PC-3 (cell line): ENCODE measurements at regions not wholly inside any gene's neighbourhood (a gene's known extent, or its start where the extent isn't known, plus 50 kb on each side); places are given as distances from the start of the nearest gene placed in this dataset.

Experiments
- EZH2 ChIP-seq: fragments of 300-600 bp; sonication (generic); IDR thresholded peaks from one replicate; pipeline ENCODE4 v1.6.1; 2017; ENCODE audit warnings: antibody characterized with exemption, mild to moderate bottlenecking, low read length; ENCODE audit not compliant: unreplicated experiment
- TF ChIP-seq, protein P1 (sequence below): fragments of 300-600 bp; sonication (generic); conservative IDR thresholded peaks from 2 replicates; pipeline ENCODE4 v1.5.1; 2017; ENCODE audit warnings: antibody characterized with exemption, low read depth, mild to moderate bottlenecking, low read length

- TF ChIP-seq, protein P1, sequence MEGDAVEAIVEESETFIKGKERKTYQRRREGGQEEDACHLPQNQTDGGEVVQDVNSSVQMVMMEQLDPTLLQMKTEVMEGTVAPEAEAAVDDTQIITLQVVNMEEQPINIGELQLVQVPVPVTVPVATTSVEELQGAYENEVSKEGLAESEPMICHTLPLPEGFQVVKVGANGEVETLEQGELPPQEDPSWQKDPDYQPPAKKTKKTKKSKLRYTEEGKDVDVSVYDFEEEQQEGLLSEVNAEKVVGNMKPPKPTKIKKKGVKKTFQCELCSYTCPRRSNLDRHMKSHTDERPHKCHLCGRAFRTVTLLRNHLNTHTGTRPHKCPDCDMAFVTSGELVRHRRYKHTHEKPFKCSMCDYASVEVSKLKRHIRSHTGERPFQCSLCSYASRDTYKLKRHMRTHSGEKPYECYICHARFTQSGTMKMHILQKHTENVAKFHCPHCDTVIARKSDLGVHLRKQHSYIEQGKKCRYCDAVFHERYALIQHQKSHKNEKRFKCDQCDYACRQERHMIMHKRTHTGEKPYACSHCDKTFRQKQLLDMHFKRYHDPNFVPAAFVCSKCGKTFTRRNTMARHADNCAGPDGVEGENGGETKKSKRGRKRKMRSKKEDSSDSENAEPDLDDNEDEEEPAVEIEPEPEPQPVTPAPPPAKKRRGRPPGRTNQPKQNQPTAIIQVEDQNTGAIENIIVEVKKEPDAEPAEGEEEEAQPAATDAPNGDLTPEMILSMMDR = no peak
- no peak for TF ChIP-seq EZH2
These were observed 181.4 kb upstream of the DPT start for GRCh38 chr1:168910403-168910802.
